ENCODE measurements at regions not wholly inside any gene's neighbourhood (a gene's known extent, or its start where the extent isn't known, plus 50 kb on each side); places are given as distances from the start of the nearest gene placed in this dataset.

- no peak for TF ChIP-seq CTCF (IDR thresholded peaks at IDR 0.05; ENCODE audit: low read depth, low read length)
- H3K4me3 ChIP-seq (ENCODE audit: low read depth, low read length) = no peak overlapping the region
- in situ Hi-C loops (cut with HindIII; ENCODE audit: low sequenced_read_pairs) = no loop called here
- no peak for DNase-seq (ENCODE audit: low read depth, low spot score)
These were observed 249.8 kb upstream of the MAF start for GRCh38 chr16:79850348-79850747.

- no peak for DNase-seq (ENCODE audit: low read depth, low spot score)
- no peak overlapping the region for H3K4me3 ChIP-seq (ENCODE audit: low read depth, low read length)
- no peak for TF ChIP-seq CTCF (IDR thresholded peaks at IDR 0.05; ENCODE audit: low read depth, low read length)
- in situ Hi-C loops (cut with HindIII; ENCODE audit: low sequenced_read_pairs) = no loop called here
These were observed 248.6 kb upstream of the MAF start for GRCh38 chr16:79849119-79849518.

GRCh38 chr16:79848719-79849118 is 248.2 kb upstream of the MAF start:
- TF ChIP-seq CTCF (IDR thresholded peaks at IDR 0.05; ENCODE audit: low read depth, low read length) = no peak
- no peak overlapping the region for H3K4me3 ChIP-seq (ENCODE audit: low read depth, low read length)
- no peak for DNase-seq (ENCODE audit: low read depth, low spot score)
- in situ Hi-C loops (cut with HindIII; ENCODE audit: low sequenced_read_pairs) = no loop called here

GRCh38 chr16:79847569-79847968 is 247.0 kb upstream of the MAF start:
- in situ Hi-C loops (cut with HindIII; ENCODE audit: low sequenced_read_pairs) = no loop called here
- DNase-seq (ENCODE audit: low read depth, low spot score) = no peak

GRCh38 chr16:79847101-79847500 is 246.6 kb upstream of the MAF start:
- TF ChIP-seq CTCF (IDR thresholded peaks at IDR 0.05; ENCODE audit: low read depth, low read length) = no peak
- in situ Hi-C loops (cut with HindIII; ENCODE audit: low sequenced_read_pairs) = no loop called here
- DNase-seq (ENCODE audit: low read depth, low spot score) = no peak
- H3K4me3 ChIP-seq (ENCODE audit: low read depth, low read length) = no peak overlapping the region

More at GRCh38 chr16:79847569-79847968, 247.0 kb upstream of the MAF start:
- H3K4me3 ChIP-seq (ENCODE audit: low read depth, low read length) = no peak overlapping the region
- TF ChIP-seq CTCF (IDR thresholded peaks at IDR 0.05; ENCODE audit: low read depth, low read length) = no peak

GRCh38 chr16:79845734-79846135 is 245.2 kb upstream of the MAF start:
- no peak for TF ChIP-seq CTCF (IDR thresholded peaks at IDR 0.05; ENCODE audit: low read depth, low read length)
- no peak overlapping the region for H3K4me3 ChIP-seq (ENCODE audit: low read depth, low read length)
- in situ Hi-C loops (cut with HindIII; ENCODE audit: low sequenced_read_pairs) = no loop called here
- no peak for DNase-seq (ENCODE audit: low read depth, low spot score)
